BLaER1 treated with 17β-estradiol and CSF1 and Interleukin-3, amounts not matched to agents 10 nM and 100 nM (cell line): ENCODE measurements at regions not wholly inside any gene's neighbourhood (a gene's known extent, or its start where the extent isn't known, plus 50 kb on each side); places are given as distances from the start of the nearest gene placed in this dataset.

Source experiments
- H3K27ac ChIP-seq, 11 experiments: shearing (Covaris generic); formaldehyde crosslinking; 2 replicates each; pipeline ENCODE4 v1.8.1; 2022
- H3K27me3 ChIP-seq, 11 experiments: shearing (Covaris generic); formaldehyde crosslinking; 2 replicates each; pipeline ENCODE4 v1.8.1; 2022
- H3K36me3 ChIP-seq, 11 experiments: shearing (Covaris generic); formaldehyde crosslinking; 2 replicates each; pipeline ENCODE4 v1.8.1; 2022
- H3K4me1 ChIP-seq, 10 experiments: shearing (Covaris generic); formaldehyde crosslinking; 2 replicates each; pipeline ENCODE4 v1.8.1; 2022
- H3K4me2 ChIP-seq, 11 experiments: shearing (Covaris generic); formaldehyde crosslinking; 2 replicates each; pipeline ENCODE4 v1.8.1; 2022
- H3K4me3 ChIP-seq, 10 experiments: shearing (Covaris generic); formaldehyde crosslinking; 2 replicates each; pipeline ENCODE4 v1.8.1; 2022
- H3K9ac ChIP-seq, 11 experiments: shearing (Covaris generic); formaldehyde crosslinking; 2 replicates each; pipeline ENCODE4 v1.8.1; 2022
- H3K9me3 ChIP-seq, 11 experiments: shearing (Covaris generic); formaldehyde crosslinking; replicated peaks in 1 of 11; 2 replicates each; pipeline ENCODE4 v1.8.1; 2022
- H4K20me1 ChIP-seq, 11 experiments: shearing (Covaris generic); formaldehyde crosslinking; 2 replicates each; pipeline ENCODE4 v1.8.1; 2022
- Cebpa-rat ChIP-seq, 11 experiments: shearing (Covaris generic); IDR thresholded peaks; 2 replicates each; pipeline ENCODE4 v1.8.1; 2022

DNA sequence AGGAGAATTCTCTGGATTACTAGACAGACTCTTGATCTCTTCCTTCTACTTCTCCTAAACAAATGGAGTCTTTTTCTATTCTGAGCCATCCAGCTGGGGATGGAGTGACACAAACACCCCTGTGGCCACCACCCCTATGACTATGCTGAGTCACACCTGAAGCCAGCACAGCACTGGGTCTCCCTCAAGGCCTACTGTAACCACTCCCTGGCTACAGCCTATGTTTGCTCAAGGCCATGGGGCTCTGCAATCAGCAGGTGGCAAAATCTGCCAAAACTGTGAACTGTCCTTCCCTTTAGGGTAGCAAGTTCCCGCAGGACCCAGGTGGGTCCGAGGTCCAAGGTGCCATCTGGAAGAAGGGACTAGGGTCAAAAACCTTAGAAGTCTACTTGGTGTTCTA lies 132.3 kb downstream of the TINAG start:
- Histone ChIP-seq H3K4me3 (no peak overlapping the region), H4K20me1 (no peaks in the 10 kb centered on the region), H3K9me3 (no peaks in the 10 kb centered on the region), H3K4me2 (no peak overlapping the region), H3K36me3 (no peaks in the 10 kb centered on the region), H3K27ac (no peak overlapping the region), H3K9ac (no peak overlapping the region), H3K27me3 (no peaks in the 10 kb centered on the region), H3K4me1 (no peaks in the 10 kb centered on the region)
- no peak for TF ChIP-seq Cebpa-rat (IDR thresholded peaks at IDR 0.05)

- no peaks in the 10 kb centered on the region for H3K36me3 ChIP-seq
- TF ChIP-seq Cebpa-rat (IDR thresholded peaks at IDR 0.05): no peak
- no peak overlapping the region for H3K4me3 ChIP-seq
- no peak overlapping the region for H3K9ac ChIP-seq
- no peaks in the 10 kb centered on the region for H3K4me1 ChIP-seq
- H3K4me2 ChIP-seq: no peak overlapping the region
- no peak overlapping the region for H3K27ac ChIP-seq
- H4K20me1 ChIP-seq: no peaks in the 10 kb centered on the region
- H3K27me3 ChIP-seq: no peaks in the 10 kb centered on the region
- H3K9me3 ChIP-seq: no peaks in the 10 kb centered on the region
Observed at GRCh38 chr6:54441020-54441419, 132.8 kb downstream of the TINAG start.

- no peaks in the 10 kb centered on the region for H3K4me1 ChIP-seq
- H4K20me1 ChIP-seq: no peaks in the 10 kb centered on the region
- H3K27me3 ChIP-seq: no peaks in the 10 kb centered on the region
- H3K9ac ChIP-seq: no peak overlapping the region
- no peak overlapping the region for H3K4me3 ChIP-seq
- no peaks in the 10 kb centered on the region for H3K36me3 ChIP-seq
- no peaks in the 10 kb centered on the region for H3K9me3 ChIP-seq
- H3K4me2 ChIP-seq: no peak overlapping the region
- no peak for TF ChIP-seq Cebpa-rat (IDR thresholded peaks at IDR 0.05)
- H3K27ac ChIP-seq: no peak overlapping the region
Observed at GRCh38 chr6:54441687-54442248, 133.5 kb downstream of the TINAG start.

DNA sequence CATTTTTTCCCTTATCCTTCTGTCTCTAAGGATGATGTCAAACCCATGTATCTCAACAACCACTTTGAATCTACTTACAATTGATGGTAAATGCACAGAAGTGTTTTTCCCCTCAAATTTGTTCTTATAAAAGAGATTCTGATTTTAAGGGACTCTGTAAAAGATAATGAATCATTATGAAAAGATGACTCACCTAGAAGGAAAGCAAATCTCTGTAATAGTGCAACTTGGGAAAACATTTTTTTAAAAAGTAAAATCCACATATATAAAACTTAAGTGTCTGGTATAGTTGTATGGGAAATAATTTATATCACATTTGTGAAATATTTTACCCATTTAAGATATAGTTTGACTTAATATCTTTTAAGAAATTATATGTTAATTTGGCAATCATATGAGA lies 137.0 kb downstream of the TINAG start:
- Histone ChIP-seq H3K4me3 (no peak overlapping the region), H4K20me1 (no peaks in the 10 kb centered on the region)
- no peak for TF ChIP-seq Cebpa-rat (IDR thresholded peaks at IDR 0.05)

DNA sequence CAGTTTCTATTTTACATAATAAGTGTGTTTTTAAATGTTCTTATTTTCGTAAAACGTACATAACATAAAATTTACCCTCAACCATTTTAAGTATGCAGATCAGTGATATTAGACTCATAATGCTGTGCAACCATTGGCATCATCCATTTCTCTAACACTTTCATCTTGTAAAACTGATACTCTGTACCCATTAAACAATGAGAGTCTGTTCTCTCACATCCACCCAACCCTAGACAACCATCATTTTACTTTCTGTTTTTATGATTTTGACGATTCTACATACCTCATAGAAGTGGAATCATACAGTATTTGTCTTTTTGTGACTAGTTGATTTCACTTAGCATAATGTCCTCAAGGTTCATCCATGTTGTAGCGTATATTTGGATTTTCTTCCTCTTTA lies 140.4 kb downstream of the TINAG start:
- Histone ChIP-seq H3K27me3 (no peaks in the 10 kb centered on the region), H3K4me3 (no peak overlapping the region), H3K4me2 (no peak overlapping the region), H3K9ac (no peak overlapping the region), H3K36me3 (no peaks in the 10 kb centered on the region), H3K27ac (no peak overlapping the region), H4K20me1 (no peaks in the 10 kb centered on the region), H3K4me1 (no peaks in the 10 kb centered on the region), H3K9me3 (peaks cover 0 to 8% (median 0%) of the 10 kb centered on the region in 11 experiments; a peak in 3 of 22 replicates)
- no peak for TF ChIP-seq Cebpa-rat (IDR thresholded peaks at IDR 0.05)

More for the DNA sequence above, 137.0 kb downstream of the TINAG start:
- H3K4me1 ChIP-seq: no peaks in the 10 kb centered on the region
- H3K27me3 ChIP-seq: no peaks in the 10 kb centered on the region
- H3K9me3 ChIP-seq: no peaks in the 10 kb centered on the region
- H3K9ac ChIP-seq: no peak overlapping the region
- H3K4me2 ChIP-seq: no peak overlapping the region
- no peaks in the 10 kb centered on the region for H3K36me3 ChIP-seq
- no peak overlapping the region for H3K27ac ChIP-seq

DNA sequence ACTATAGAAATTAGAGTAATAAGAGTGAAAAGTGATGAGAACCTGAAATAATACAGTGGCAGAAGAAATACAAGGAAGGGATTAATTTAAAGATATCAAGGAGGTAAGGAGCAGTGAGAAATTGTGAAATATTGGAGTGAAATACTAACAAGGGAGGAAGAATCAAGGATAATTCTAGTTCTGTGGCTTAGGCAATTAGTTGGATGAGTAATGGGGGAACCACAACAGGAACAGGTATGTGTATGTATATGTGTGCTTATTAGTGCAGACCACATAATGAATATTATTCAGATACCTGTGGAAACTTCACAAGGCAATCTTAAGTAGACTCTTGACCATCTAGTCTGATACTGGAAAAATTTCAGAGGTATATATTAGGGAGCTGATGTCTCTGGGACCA lies 143.3 kb downstream of the TINAG start:
- no peaks in the 10 kb centered on the region for H3K27me3 ChIP-seq
- H3K4me2 ChIP-seq: no peak overlapping the region
- no peaks in the 10 kb centered on the region for H4K20me1 ChIP-seq
- no peaks in the 10 kb centered on the region for H3K4me1 ChIP-seq
- no peak overlapping the region for H3K27ac ChIP-seq
- no peak for TF ChIP-seq Cebpa-rat (IDR thresholded peaks at IDR 0.05)
- no peak overlapping the region for H3K9ac ChIP-seq
- no peaks in the 10 kb centered on the region for H3K36me3 ChIP-seq
- no peak overlapping the region for H3K4me3 ChIP-seq
- H3K9me3 ChIP-seq: peaks cover 0 to 8% (median 0%) of the 10 kb centered on the region in 11 experiments; a peak in 3 of 22 replicates

DNA sequence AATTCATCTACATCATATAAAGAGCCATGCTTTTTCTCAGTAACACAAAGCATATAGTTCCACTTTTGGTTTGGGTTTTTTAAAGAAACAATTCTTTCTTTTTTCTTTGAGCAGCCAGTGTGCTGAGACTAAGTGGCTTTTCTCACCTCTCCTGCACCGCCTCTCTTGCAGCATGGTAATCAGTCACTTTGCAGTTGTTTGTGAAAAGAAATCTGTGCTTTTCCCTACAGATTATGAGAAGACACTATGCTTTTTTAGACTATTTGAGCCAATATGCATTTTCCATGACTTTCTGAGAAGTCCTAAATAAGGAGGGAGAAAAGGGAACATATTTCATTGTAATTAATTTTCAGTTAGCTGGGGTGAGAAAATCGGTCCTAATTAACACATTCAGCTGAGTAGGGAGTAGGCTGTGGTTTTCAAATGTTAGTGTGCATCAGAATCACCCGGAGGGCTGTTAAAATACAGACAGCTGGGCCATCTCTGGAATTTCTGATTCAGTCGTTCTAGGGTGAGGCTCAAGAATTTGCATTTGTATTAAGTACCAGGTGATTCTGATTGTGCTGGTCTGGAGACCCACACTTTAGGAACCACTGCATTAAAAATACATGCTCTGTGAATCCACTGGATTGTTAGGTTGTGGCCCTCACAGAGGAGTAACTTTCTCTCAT lies 155.2 kb downstream of the TINAG start:
- no peak overlapping the region for H3K4me3 ChIP-seq
- H3K27ac ChIP-seq: no peak overlapping the region

DNA sequence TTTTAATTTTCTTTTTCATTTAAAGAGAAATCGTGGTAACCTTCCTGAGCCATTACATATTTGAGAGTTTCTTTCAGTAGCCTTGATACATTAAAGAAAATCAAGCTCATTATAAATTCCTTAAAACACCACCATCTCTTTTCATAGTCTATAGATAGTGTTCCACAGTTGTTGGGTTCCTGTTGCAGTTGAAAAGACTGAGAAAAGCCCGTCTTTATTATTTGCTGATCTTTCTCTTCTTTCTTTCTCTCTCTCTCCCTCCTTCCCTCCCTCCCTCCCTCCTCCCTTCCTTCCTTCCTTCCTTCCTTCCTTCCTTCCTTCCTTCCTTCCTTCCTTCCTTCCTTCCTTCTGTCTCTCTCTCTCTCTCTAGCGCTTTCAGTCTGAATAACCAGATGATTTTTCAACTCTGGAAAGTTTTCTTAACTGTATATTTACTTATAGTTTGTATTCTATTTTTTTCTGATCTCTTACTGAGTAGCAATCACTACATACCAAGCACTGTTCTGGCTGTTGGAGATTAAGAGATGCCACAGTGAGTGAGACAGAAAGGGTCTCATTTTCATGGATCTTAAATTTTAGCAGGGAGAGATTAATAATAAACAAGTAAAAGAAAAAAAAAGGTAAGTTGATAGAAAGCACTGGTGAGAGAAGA lies 157.5 kb downstream of the TINAG start:
- Histone ChIP-seq H4K20me1 (no peaks in the 10 kb centered on the region), H3K36me3 (no peaks in the 10 kb centered on the region), H3K4me2 (no peak overlapping the region), H3K27me3 (no peaks in the 10 kb centered on the region), H3K27ac (no peak overlapping the region), H3K9ac (no peak overlapping the region), H3K4me3 (no peak overlapping the region), H3K9me3 (no peaks in the 10 kb centered on the region), H3K4me1 (no peaks in the 10 kb centered on the region)
- TF ChIP-seq Cebpa-rat (IDR thresholded peaks at IDR 0.05): no peak

More for the DNA sequence above, 155.2 kb downstream of the TINAG start:
- Histone ChIP-seq H3K27me3 (no peaks in the 10 kb centered on the region), H3K9ac (no peak overlapping the region), H3K4me1 (no peaks in the 10 kb centered on the region), H3K9me3 (no peaks in the 10 kb centered on the region), H3K36me3 (no peaks in the 10 kb centered on the region), H3K4me2 (no peak overlapping the region), H4K20me1 (no peaks in the 10 kb centered on the region)
- no peak for TF ChIP-seq Cebpa-rat (IDR thresholded peaks at IDR 0.05)

GRCh38 chr6:54467384-54467783 lies 159.1 kb downstream of the TINAG start:
- Histone ChIP-seq H3K36me3 (no peaks in the 10 kb centered on the region), H3K9ac (no peak overlapping the region), H4K20me1 (no peaks in the 10 kb centered on the region), H3K4me3 (no peak overlapping the region), H3K27me3 (no peaks in the 10 kb centered on the region), H3K4me1 (no peaks in the 10 kb centered on the region), H3K27ac (no peak overlapping the region), H3K4me2 (no peak overlapping the region), H3K9me3 (no peaks in the 10 kb centered on the region)
- no peak for TF ChIP-seq Cebpa-rat (IDR thresholded peaks at IDR 0.05)

GRCh38 chr6:54473328-54473727 lies 165.1 kb downstream of the TINAG start:
- no peak overlapping the region for H3K27ac ChIP-seq
- no peak overlapping the region for H3K4me2 ChIP-seq
- H4K20me1 ChIP-seq: no peaks in the 10 kb centered on the region
- H3K36me3 ChIP-seq: no peaks in the 10 kb centered on the region
- no peak overlapping the region for H3K4me3 ChIP-seq
- H3K27me3 ChIP-seq: no peaks in the 10 kb centered on the region
- H3K9ac ChIP-seq: no peak overlapping the region
- no peak for TF ChIP-seq Cebpa-rat (IDR thresholded peaks at IDR 0.05)
- H3K4me1 ChIP-seq: no peaks in the 10 kb centered on the region
- no peaks in the 10 kb centered on the region for H3K9me3 ChIP-seq
